ENCODE measurements at regions not wholly inside any gene's neighbourhood (a gene's known extent, or its start where the extent isn't known, plus 50 kb on each side); places are given as distances from the start of the nearest gene placed in this dataset.

DNA sequence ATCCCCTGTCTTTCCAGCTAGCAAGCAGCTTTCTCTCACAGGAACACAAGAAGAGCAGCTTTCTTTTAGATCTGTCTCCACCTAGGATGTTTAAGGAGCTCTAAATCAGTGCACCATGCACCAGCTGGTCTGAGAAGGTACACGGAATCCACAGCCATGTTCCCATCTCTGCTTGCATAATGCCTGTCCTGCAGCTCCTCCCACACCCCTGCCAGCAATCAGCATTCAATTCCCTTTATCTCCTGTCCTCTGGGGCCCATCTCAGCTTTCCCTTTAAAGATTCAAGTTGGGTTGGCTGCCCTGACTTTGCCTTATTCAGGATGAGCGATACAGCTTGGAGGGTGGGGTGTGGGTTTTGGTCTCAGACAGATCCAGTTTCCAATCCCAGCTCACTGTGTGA is 826.3 kb downstream of the BCL11B start:
- no peaks in the 10 kb centered on the region for H4K20me1 ChIP-seq (ENCODE audit: insufficient read depth, low read length)
- H3K9me3 ChIP-seq (ENCODE audit: insufficient read depth, low read depth, low read length): no peaks in the 10 kb centered on the region
- no peaks in the 10 kb centered on the region for H3K4me1 ChIP-seq (ENCODE audit: insufficient read depth, low read length)
- no peak overlapping the region for H3K27ac ChIP-seq (ENCODE audit: low read depth, low read length)
- Mint-ChIP-seq H3K4me1 (ENCODE audit: low read depth, unreplicated experiment) (no peaks in the 10 kb centered on the region), H3K27me3 (ENCODE audit: low read depth, unreplicated experiment) (peaks cover 13% of the 10 kb centered on the region), H3K27ac (ENCODE audit: unreplicated experiment) (no peak overlapping the region), H3K36me3 (ENCODE audit: low read depth, unreplicated experiment) (no peaks in the 10 kb centered on the region), H3K9me3 (ENCODE audit: unreplicated experiment) (peaks cover 2% of the 10 kb centered on the region), H3K4me3 (ENCODE audit: unreplicated experiment) (no peak overlapping the region)
- H3K4me3 ChIP-seq (ENCODE audit: insufficient read depth, low read depth, low read length): no peak overlapping the region
- TF ChIP-seq EZH2 (IDR thresholded peaks at IDR 0.05; ENCODE audit: insufficient read depth, low read length): no peak
- TF ChIP-seq, protein P1, sequence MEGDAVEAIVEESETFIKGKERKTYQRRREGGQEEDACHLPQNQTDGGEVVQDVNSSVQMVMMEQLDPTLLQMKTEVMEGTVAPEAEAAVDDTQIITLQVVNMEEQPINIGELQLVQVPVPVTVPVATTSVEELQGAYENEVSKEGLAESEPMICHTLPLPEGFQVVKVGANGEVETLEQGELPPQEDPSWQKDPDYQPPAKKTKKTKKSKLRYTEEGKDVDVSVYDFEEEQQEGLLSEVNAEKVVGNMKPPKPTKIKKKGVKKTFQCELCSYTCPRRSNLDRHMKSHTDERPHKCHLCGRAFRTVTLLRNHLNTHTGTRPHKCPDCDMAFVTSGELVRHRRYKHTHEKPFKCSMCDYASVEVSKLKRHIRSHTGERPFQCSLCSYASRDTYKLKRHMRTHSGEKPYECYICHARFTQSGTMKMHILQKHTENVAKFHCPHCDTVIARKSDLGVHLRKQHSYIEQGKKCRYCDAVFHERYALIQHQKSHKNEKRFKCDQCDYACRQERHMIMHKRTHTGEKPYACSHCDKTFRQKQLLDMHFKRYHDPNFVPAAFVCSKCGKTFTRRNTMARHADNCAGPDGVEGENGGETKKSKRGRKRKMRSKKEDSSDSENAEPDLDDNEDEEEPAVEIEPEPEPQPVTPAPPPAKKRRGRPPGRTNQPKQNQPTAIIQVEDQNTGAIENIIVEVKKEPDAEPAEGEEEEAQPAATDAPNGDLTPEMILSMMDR (IDR thresholded peaks at IDR 0.05; ENCODE audit: insufficient read depth, low read depth, low read length): no peak
- H2AFZ ChIP-seq (ENCODE audit: low read depth, low read length): no peak overlapping the region
- no peak for FAIRE-seq
- no peaks in the 10 kb centered on the region for H3K79me2 ChIP-seq (ENCODE audit: insufficient read depth, low read length)
- H3K4me2 ChIP-seq (ENCODE audit: low read length): no peak overlapping the region
- H3K9ac ChIP-seq (ENCODE audit: low read length): no peak overlapping the region
- no peaks in the 10 kb centered on the region for H3K36me3 ChIP-seq (ENCODE audit: insufficient read depth, low read length)
- no peak for DNase-seq (ENCODE audit: low read depth)
- H3K27me3 ChIP-seq (ENCODE audit: insufficient read depth, low read length): no peaks in the 10 kb centered on the region

DNA sequence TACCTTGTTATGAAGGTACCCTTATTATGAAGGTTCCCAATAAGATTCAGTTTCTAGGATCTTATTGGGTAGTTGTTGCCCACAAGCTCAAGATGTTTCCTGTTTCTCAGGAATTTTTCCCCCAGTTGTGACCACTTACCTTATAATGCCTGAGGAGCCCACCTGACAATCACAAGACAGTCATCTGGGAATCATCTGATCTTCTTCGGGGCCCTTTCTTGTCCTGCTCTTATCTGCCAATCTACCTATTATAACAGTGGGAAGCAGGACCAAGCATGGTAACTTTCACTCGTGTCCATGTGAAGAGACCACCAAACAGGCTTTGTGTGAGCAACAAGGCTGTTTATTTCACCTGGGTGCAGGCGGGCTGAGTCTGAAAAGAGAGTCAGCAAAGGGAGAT is 825.5 kb downstream of the BCL11B start:
- no peak overlapping the region for H3K9ac ChIP-seq (ENCODE audit: low read length)
- no peak overlapping the region for H3K27ac Mint-ChIP-seq (ENCODE audit: unreplicated experiment)
- H3K9me3 Mint-ChIP-seq (ENCODE audit: unreplicated experiment): peaks cover 2% of the 10 kb centered on the region
- FAIRE-seq (no peak), DNase-seq (ENCODE audit: low read depth) (no peak)
- no peaks in the 10 kb centered on the region for H3K9me3 ChIP-seq (ENCODE audit: insufficient read depth, low read depth, low read length)
- H2AFZ ChIP-seq (ENCODE audit: low read depth, low read length): no peak overlapping the region
- no peak overlapping the region for H3K4me3 Mint-ChIP-seq (ENCODE audit: unreplicated experiment)
- TF ChIP-seq, protein P1 (IDR thresholded peaks at IDR 0.05; ENCODE audit: insufficient read depth, low read depth, low read length): no peak
- no peak for TF ChIP-seq EZH2 (IDR thresholded peaks at IDR 0.05; ENCODE audit: insufficient read depth, low read length)
- no peak overlapping the region for H3K27ac ChIP-seq (ENCODE audit: low read depth, low read length)
- peaks cover 13% of the 10 kb centered on the region for H3K27me3 Mint-ChIP-seq (ENCODE audit: low read depth, unreplicated experiment)
- H3K4me1 ChIP-seq (ENCODE audit: insufficient read depth, low read length): no peaks in the 10 kb centered on the region
- H3K4me3 ChIP-seq (ENCODE audit: insufficient read depth, low read depth, low read length): no peak overlapping the region
- H3K4me1 Mint-ChIP-seq (ENCODE audit: low read depth, unreplicated experiment): no peaks in the 10 kb centered on the region
- no peaks in the 10 kb centered on the region for H3K27me3 ChIP-seq (ENCODE audit: insufficient read depth, low read length)
- H4K20me1 ChIP-seq (ENCODE audit: insufficient read depth, low read length): no peaks in the 10 kb centered on the region
- H3K36me3 ChIP-seq (ENCODE audit: insufficient read depth, low read length): no peaks in the 10 kb centered on the region
- no peaks in the 10 kb centered on the region for H3K79me2 ChIP-seq (ENCODE audit: insufficient read depth, low read length)
- H3K36me3 Mint-ChIP-seq (ENCODE audit: low read depth, unreplicated experiment): no peaks in the 10 kb centered on the region
- no peak overlapping the region for H3K4me2 ChIP-seq (ENCODE audit: low read length)

DNA sequence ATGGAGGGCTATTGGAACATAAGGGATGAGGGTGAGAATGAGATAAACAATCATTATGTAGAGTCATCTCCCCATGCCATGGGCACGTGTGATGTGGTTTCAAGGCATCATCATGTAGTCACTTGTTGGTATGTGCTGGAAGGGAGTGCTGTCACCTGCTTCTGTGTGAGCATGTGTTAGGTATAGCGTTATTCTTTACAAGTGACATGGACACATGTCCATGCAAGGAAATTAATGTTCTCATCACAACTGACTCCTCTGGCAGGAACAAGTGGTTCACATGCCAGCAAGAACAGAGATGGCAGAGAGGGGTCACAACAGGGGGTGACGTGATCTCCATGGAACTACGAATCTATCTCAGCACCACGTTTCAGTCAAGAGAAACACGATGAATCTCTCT is 815.8 kb downstream of the BCL11B start:
- FAIRE-seq (no peak), DNase-seq (ENCODE audit: low read depth) (no peak)
- H3K4me3 ChIP-seq (ENCODE audit: insufficient read depth, low read depth, low read length): no peak overlapping the region
- no peaks in the 10 kb centered on the region for H3K4me1 Mint-ChIP-seq (ENCODE audit: low read depth, unreplicated experiment)
- H3K4me1 ChIP-seq (ENCODE audit: insufficient read depth, low read length): no peaks in the 10 kb centered on the region
- H3K27ac ChIP-seq (ENCODE audit: low read depth, low read length): no peak overlapping the region
- no peaks in the 10 kb centered on the region for H3K36me3 ChIP-seq (ENCODE audit: insufficient read depth, low read length)
- no peaks in the 10 kb centered on the region for H3K36me3 Mint-ChIP-seq (ENCODE audit: low read depth, unreplicated experiment)
- no peaks in the 10 kb centered on the region for H3K79me2 ChIP-seq (ENCODE audit: insufficient read depth, low read length)
- peaks cover 22% of the 10 kb centered on the region for H3K27me3 Mint-ChIP-seq (ENCODE audit: low read depth, unreplicated experiment)
- H3K9ac ChIP-seq (ENCODE audit: low read length): no peak overlapping the region
- no peak overlapping the region for H3K4me2 ChIP-seq (ENCODE audit: low read length)
- no peak overlapping the region for H3K27ac Mint-ChIP-seq (ENCODE audit: unreplicated experiment)
- H3K27me3 ChIP-seq (ENCODE audit: insufficient read depth, low read length): peaks cover 2% of the 10 kb centered on the region
- no peak for TF ChIP-seq EZH2 (IDR thresholded peaks at IDR 0.05; ENCODE audit: insufficient read depth, low read length)
- TF ChIP-seq, protein P1 (IDR thresholded peaks at IDR 0.05; ENCODE audit: insufficient read depth, low read depth, low read length): no peak
- H3K4me3 Mint-ChIP-seq (ENCODE audit: unreplicated experiment): no peak overlapping the region
- no peaks in the 10 kb centered on the region for H3K9me3 ChIP-seq (ENCODE audit: insufficient read depth, low read depth, low read length)
- no peak overlapping the region for H2AFZ ChIP-seq (ENCODE audit: low read depth, low read length)
- H4K20me1 ChIP-seq (ENCODE audit: insufficient read depth, low read length): no peaks in the 10 kb centered on the region
- peaks cover 14% of the 10 kb centered on the region for H3K9me3 Mint-ChIP-seq (ENCODE audit: unreplicated experiment)

Data from astrocyte (in vitro differentiated cells and primary cell).